ENCODE measurements at regions not wholly inside any gene's neighbourhood (a gene's known extent, or its start where the extent isn't known, plus 50 kb on each side); places are given as distances from the start of the nearest gene placed in this dataset.
"Not testable (repeated sequence)": the region's sequence is repeated elsewhere in the genome, so short reads cannot be mapped to it uniquely, and the experiment has no call there.

DNA sequence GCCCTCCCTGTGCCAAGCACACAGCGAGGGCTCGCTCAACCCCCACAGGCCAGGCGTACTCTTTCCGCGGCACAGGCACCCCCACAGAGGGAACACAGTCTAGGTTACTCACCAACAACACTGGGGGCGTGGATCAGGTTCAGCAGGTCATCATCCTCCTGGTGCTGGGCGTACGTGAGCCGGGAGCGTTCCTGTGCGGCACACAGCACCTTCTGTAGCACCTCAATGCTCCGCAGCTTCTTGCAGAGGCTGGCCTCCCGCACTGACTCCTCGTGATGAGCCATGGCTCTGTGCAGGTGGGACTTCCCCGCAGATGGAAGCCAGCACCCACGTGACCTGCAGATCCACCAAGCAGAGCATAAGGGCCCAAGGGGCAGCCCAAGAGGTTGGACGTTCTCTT lies 296.8 kb downstream of the GOLGA6L6 start:
- H3K9me3 ChIP-seq (ENCODE audit: low read length); H4K20me1 ChIP-seq (ENCODE audit: insufficient read depth, low read length); H2AFZ ChIP-seq (ENCODE audit: low read length); H3F3A ChIP-seq (ENCODE audit: insufficient read depth, low read length); H3K9me2 ChIP-seq (ENCODE audit: low read depth, low read length); H3K36me3 ChIP-seq (ENCODE audit: insufficient read depth, low read length); H3K4me2 ChIP-seq (ENCODE audit: low read length); H3K9ac ChIP-seq (ENCODE audit: low read length); H3K79me2 ChIP-seq (ENCODE audit: insufficient read depth, low read length); H3K4me3 ChIP-seq (ENCODE audit: low read depth, low read length, poor library complexity, severe bottlenecking); H3K27me3 ChIP-seq (ENCODE audit: insufficient read depth, low read length); H3K27ac ChIP-seq (ENCODE audit: low read depth, low read length, poor library complexity, severe bottlenecking); H3K4me1 ChIP-seq (ENCODE audit: insufficient read depth, low read length, severe bottlenecking): not testable (repeated sequence)

DNA sequence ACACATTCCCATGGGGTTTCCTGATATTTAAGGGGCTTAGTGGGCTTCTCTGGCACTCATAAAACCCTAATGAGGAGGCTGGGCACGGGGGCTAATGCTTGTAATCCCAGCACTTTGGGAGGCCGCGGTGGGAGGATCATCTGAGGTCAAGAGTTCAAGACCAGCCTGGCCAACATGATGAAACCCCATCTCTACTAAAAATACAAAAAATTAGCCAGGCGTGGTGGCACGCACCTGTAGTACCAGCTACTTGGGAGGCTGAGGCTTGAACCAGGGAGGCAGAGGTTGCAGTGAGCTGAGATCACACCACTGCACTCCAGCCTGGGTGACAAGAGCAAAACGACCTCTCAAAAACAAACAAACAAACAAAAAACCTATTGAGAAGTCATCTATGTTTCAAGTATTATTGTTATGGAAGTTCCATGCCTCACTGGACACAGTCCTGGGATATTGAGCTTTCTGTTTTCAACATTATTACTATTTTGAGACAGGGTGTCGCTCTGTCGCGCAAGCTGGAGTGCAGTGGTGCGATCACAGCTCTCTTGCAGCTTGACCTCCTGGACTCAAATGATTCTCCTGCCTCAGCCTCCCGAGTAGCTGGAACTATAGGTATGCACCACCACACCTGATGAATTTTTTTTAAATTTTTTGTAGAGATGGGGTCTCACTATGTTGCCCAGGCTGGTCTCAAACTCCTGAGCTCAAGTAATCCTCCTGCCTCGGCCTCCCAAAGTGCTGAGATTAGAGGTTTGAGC lies 297.9 kb downstream of the GOLGA6L6 start:
- H3K27ac ChIP-seq (ENCODE audit: low read depth, low read length, poor library complexity, severe bottlenecking); H3K9me3 ChIP-seq (ENCODE audit: low read length); H3K4me1 ChIP-seq (ENCODE audit: insufficient read depth, low read length, severe bottlenecking); H3K79me2 ChIP-seq (ENCODE audit: insufficient read depth, low read length); H2AFZ ChIP-seq (ENCODE audit: low read length); H3F3A ChIP-seq (ENCODE audit: insufficient read depth, low read length); H3K4me3 ChIP-seq (ENCODE audit: low read depth, low read length, poor library complexity, severe bottlenecking); H3K4me2 ChIP-seq (ENCODE audit: low read length); H3K9ac ChIP-seq (ENCODE audit: low read length); H3K27me3 ChIP-seq (ENCODE audit: insufficient read depth, low read length); H3K36me3 ChIP-seq (ENCODE audit: insufficient read depth, low read length); H3K9me2 ChIP-seq (ENCODE audit: low read depth, low read length); H4K20me1 ChIP-seq (ENCODE audit: insufficient read depth, low read length): not testable (repeated sequence)

DNA sequence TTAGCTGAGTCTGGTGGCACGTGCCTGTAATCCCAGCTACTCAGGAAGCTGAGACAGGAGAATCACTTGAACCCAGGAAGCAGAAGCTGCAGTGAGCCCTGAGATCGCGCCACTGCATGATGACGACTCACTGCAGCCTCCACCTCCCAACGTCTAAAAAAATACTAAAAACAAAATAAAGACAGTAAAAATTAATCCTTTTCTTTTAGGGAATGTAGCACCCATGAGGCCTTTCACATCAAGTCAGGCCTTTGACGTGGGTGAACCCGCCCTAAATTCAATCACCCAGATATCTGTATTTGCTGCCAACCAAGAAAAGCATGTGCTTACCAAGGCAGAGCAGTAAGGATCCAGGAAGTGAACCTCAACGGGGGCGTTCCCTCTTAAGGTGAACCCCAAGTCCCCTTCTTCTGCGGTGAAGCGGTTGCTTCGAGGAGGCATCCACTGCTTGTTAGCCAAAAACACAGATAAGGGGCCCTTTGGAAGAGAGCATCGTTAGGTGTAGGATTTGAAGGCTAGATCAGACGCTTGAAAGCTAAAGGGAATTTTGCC lies 301.2 kb downstream of the GOLGA6L6 start:
- H3K9me3 ChIP-seq (ENCODE audit: low read length); H3K9ac ChIP-seq (ENCODE audit: low read length); H3F3A ChIP-seq (ENCODE audit: insufficient read depth, low read length); H3K4me2 ChIP-seq (ENCODE audit: low read length); H3K27me3 ChIP-seq (ENCODE audit: insufficient read depth, low read length); H3K9me2 ChIP-seq (ENCODE audit: low read depth, low read length); H3K36me3 ChIP-seq (ENCODE audit: insufficient read depth, low read length); H4K20me1 ChIP-seq (ENCODE audit: insufficient read depth, low read length); H3K79me2 ChIP-seq (ENCODE audit: insufficient read depth, low read length); H2AFZ ChIP-seq (ENCODE audit: low read length); H3K27ac ChIP-seq (ENCODE audit: low read depth, low read length, poor library complexity, severe bottlenecking); H3K4me3 ChIP-seq (ENCODE audit: low read depth, low read length, poor library complexity, severe bottlenecking); H3K4me1 ChIP-seq (ENCODE audit: insufficient read depth, low read length, severe bottlenecking): not testable (repeated sequence)

DNA sequence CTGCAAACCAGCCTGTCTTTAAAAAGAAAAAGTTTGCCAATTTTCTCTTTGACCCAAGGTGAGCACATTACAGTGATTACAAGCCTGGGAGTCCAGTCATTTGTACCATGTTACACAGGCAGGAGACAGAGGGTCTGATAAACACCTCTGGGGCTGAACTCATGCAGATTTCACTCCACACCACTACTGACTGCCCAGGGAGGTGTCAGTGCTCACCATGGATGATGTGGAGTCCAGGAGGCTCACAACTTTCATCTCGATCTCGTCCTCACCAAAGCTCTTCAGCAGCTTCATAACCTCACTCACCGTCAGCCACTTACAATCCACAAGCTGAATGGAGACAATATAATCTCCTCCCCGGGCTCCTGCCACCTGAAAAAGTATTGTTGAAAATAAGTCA lies 302.4 kb downstream of the GOLGA6L6 start:
- H3K4me2 ChIP-seq (ENCODE audit: low read length); H3K9me2 ChIP-seq (ENCODE audit: low read depth, low read length): not testable (repeated sequence)

DNA sequence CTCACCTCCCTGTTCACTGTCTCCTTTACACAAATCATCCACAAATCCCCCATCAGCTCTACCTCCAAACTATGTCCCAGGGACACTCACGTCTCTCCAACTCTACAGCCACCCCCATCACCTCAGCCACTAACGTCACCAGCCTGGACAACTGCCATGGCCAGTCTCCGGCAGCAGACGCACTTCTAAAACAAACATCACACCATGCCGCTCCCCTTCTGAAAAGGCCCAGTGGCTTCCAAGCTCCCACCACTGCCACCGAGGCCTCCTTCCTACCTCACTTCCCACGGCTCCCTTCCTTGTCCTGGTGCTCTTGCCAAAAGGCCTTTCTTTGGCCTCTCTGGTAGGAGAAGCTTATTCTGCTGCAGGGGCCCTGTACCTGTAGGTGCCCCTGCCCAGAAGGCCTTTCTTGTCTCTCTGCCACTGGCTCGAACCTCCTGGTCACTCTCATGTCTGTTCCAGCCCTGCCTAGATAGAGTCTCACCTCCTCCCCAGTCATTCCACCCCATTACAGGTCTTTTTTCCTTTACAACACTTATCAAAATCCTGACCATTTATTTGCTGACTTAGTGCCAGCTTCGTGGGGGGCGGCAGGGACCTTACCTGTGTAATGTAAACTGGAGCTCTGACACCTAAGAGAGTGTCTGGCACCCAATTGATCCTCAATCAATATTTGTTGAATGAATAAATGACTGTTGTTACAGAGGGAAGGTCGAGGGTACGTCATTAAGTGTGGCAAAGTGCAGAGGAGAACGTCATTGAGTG lies 304.2 kb downstream of the GOLGA6L6 start:
- not testable (repeated sequence) for H2AFZ ChIP-seq (ENCODE audit: low read length); H3K4me2 ChIP-seq (ENCODE audit: low read length); H3K9me2 ChIP-seq (ENCODE audit: low read depth, low read length); H3K27me3 ChIP-seq (ENCODE audit: insufficient read depth, low read length); H3F3A ChIP-seq (ENCODE audit: insufficient read depth, low read length); H3K79me2 ChIP-seq (ENCODE audit: insufficient read depth, low read length); H3K27ac ChIP-seq (ENCODE audit: low read depth, low read length, poor library complexity, severe bottlenecking); H4K20me1 ChIP-seq (ENCODE audit: insufficient read depth, low read length); H3K4me3 ChIP-seq (ENCODE audit: low read depth, low read length, poor library complexity, severe bottlenecking); H3K9me3 ChIP-seq (ENCODE audit: low read length); H3K9ac ChIP-seq (ENCODE audit: low read length); H3K36me3 ChIP-seq (ENCODE audit: insufficient read depth, low read length); H3K4me1 ChIP-seq (ENCODE audit: insufficient read depth, low read length, severe bottlenecking)

More for the DNA sequence above, 302.4 kb downstream of the GOLGA6L6 start:
- H3K27me3 ChIP-seq (ENCODE audit: insufficient read depth, low read length); H3K36me3 ChIP-seq (ENCODE audit: insufficient read depth, low read length); H3K4me1 ChIP-seq (ENCODE audit: insufficient read depth, low read length, severe bottlenecking); H3K79me2 ChIP-seq (ENCODE audit: insufficient read depth, low read length); H3K9me3 ChIP-seq (ENCODE audit: low read length); H3K9ac ChIP-seq (ENCODE audit: low read length); H3F3A ChIP-seq (ENCODE audit: insufficient read depth, low read length); H3K27ac ChIP-seq (ENCODE audit: low read depth, low read length, poor library complexity, severe bottlenecking); H3K4me3 ChIP-seq (ENCODE audit: low read depth, low read length, poor library complexity, severe bottlenecking); H2AFZ ChIP-seq (ENCODE audit: low read length); H4K20me1 ChIP-seq (ENCODE audit: insufficient read depth, low read length): not testable (repeated sequence)

DNA sequence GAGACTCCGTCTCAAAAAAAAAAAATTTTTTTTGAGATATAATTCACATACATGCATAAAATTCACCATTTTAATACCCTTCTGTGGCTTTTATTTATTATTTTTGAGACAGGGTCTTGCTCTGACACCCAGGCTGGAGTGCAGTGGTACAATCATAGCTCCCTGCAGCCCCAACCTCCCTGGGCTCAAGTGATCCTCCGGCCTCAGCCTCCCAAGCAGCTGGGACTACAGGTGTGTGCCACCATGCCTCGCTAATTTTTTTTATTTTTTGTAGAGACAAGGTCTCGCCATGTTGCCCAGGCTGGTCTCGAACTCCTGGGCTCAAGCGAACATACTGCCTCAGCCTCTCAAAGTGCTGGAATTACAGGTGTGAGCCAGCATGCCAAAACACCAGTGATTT lies 305.9 kb downstream of the GOLGA6L6 start:
- H3K27me3 ChIP-seq (ENCODE audit: insufficient read depth, low read length); H3K36me3 ChIP-seq (ENCODE audit: insufficient read depth, low read length); H3K4me3 ChIP-seq (ENCODE audit: low read depth, low read length, poor library complexity, severe bottlenecking); H3K79me2 ChIP-seq (ENCODE audit: insufficient read depth, low read length); H2AFZ ChIP-seq (ENCODE audit: low read length); H3K4me1 ChIP-seq (ENCODE audit: insufficient read depth, low read length, severe bottlenecking); H3K9me2 ChIP-seq (ENCODE audit: low read depth, low read length); H3K9me3 ChIP-seq (ENCODE audit: low read length); H4K20me1 ChIP-seq (ENCODE audit: insufficient read depth, low read length); H3F3A ChIP-seq (ENCODE audit: insufficient read depth, low read length); H3K27ac ChIP-seq (ENCODE audit: low read depth, low read length, poor library complexity, severe bottlenecking); H3K9ac ChIP-seq (ENCODE audit: low read length); H3K4me2 ChIP-seq (ENCODE audit: low read length): not testable (repeated sequence)

DNA sequence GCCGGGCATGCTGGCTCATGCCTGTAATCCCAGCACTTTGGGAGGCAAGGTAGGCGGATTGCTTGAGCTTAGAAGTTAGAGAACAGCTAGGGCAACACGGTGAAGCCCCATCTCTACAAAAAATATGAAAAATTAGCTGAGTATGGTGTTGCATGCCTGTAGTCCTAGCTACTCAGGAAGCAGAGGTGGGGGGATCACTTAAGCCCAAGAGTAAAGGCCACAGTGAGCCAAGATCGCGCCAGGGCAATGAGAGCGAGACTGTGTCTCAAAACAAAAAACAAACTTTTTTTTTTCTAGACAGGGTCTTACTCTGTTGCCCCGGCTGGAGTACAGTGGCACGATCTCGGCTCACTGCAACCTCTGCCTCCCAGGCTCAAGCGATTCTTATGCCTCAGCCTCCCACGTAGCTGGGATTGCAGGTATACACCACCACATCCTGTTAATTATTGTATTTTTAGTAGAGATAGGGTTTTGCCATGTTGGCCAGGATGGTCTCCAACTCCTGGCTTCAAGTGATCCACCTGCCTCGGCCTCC lies 307.5 kb downstream of the GOLGA6L6 start:
- not testable (repeated sequence) for H3K79me2 ChIP-seq (ENCODE audit: insufficient read depth, low read length); H3K36me3 ChIP-seq (ENCODE audit: insufficient read depth, low read length); H3F3A ChIP-seq (ENCODE audit: insufficient read depth, low read length); H3K4me1 ChIP-seq (ENCODE audit: insufficient read depth, low read length, severe bottlenecking); H3K9me3 ChIP-seq (ENCODE audit: low read length); H4K20me1 ChIP-seq (ENCODE audit: insufficient read depth, low read length); H3K4me2 ChIP-seq (ENCODE audit: low read length); H3K9me2 ChIP-seq (ENCODE audit: low read depth, low read length); H3K27ac ChIP-seq (ENCODE audit: low read depth, low read length, poor library complexity, severe bottlenecking); H3K9ac ChIP-seq (ENCODE audit: low read length); H3K4me3 ChIP-seq (ENCODE audit: low read depth, low read length, poor library complexity, severe bottlenecking); H3K27me3 ChIP-seq (ENCODE audit: insufficient read depth, low read length); H2AFZ ChIP-seq (ENCODE audit: low read length)
